GM12891 (cell line): ENCODE measurements at regions not wholly inside any gene's neighbourhood (a gene's known extent, or its start where the extent isn't known, plus 50 kb on each side); places are given as distances from the start of the nearest gene placed in this dataset.

Source experiments
- PAX5 ChIP-seq: IDR thresholded peaks from 2 replicates; pipeline ENCODE4 v1.6.1; 2011; ENCODE audit warnings: low read length, moderate library complexity, mild to moderate bottlenecking; ENCODE audit not compliant: insufficient read depth, severe bottlenecking
- POLR2A ChIP-seq: IDR thresholded peaks from 2 replicates; pipeline ENCODE4 v1.6.1; 2011; ENCODE audit warnings: low read depth, low read length, control low read depth
- POU2F2 ChIP-seq: IDR thresholded peaks from 2 replicates; pipeline ENCODE4 v1.6.1; 2011; ENCODE audit warnings: low read depth, mild to moderate bottlenecking, control low read depth, low read length, moderate library complexity
- SPI1 ChIP-seq: IDR thresholded peaks from 2 replicates; pipeline ENCODE4 v1.6.1; 2011; ENCODE audit warnings: low read depth, low read length, control low read depth
- TAF1 ChIP-seq: IDR thresholded peaks from 2 replicates; pipeline ENCODE4 v1.6.1; 2011; ENCODE audit warnings: low read depth, low read length, control low read depth

DNA sequence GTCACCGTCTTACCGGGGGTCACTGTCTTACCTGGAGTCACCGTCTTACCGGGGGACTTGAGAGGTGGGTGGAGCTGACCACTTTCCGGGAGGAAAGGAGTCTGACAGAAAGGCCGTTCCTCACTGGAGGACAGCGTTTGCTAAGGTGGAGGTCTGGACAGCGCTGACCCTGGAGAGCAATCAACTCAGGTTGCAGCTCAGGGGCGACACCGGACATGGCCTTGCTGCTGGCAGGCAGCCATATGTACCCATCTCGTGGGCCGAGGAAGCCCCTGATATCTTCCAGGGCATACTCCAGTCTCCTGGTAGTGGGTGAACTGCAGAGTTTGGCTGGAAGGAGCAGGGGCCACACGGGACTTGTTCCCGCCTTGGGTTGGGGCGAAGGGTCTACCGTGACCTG is 234.6 kb upstream of the MYT1L start:
- TF ChIP-seq POU2F2 (no peak), POLR2A (no peak), TAF1 (no peak), SPI1 (no peak), PAX5 (no peak)
